ENCODE measurements at regions not wholly inside any gene's neighbourhood (a gene's known extent, or its start where the extent isn't known, plus 50 kb on each side); places are given as distances from the start of the nearest gene placed in this dataset.

- TF ChIP-seq CTCF (IDR thresholded peaks at IDR 0.05) (no peak), EZH2 (IDR thresholded peaks at IDR 0.05; ENCODE audit: borderline replicate concordance, insufficient read depth, low read depth, low read length, poor library complexity, severe bottlenecking) (no peak)
Observed at GRCh38 chr7:26479581-26479980, 187.9 kb downstream of the SNX10 start.

Measured in B cell (primary cell).